ENCODE measurements at regions not wholly inside any gene's neighbourhood (a gene's known extent, or its start where the extent isn't known, plus 50 kb on each side); places are given as distances from the start of the nearest gene placed in this dataset.

DNA sequence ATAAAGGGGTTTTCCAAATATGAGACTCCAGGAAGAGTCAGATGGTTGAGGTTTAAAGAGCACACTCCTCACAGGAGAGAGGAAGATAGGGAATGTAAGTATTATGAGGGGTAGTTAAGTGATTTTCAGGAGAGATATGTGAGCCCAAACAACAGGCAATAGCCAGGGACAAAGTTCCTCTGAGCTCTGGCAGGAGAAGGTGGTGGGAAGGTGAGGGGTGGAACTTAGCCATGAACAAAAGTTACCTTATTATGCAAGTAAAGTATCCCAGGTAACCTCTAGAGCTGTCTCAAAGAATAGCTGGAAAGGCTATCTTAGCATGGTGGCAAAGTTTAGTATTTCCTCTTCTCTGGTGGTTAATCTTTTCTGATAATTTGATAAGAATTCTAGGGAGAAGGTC is 450.5 kb upstream of the PTPRD start:
- H3K4me1 ChIP-seq (ENCODE audit: control insufficient read depth in 2 of 3, insufficient read depth in 2 of 3, low read depth in 1 of 3, low read length in 3 of 3) = no peaks in the 10 kb centered on the region
- no peaks in the 10 kb centered on the region for H3K27me3 ChIP-seq (ENCODE audit: control insufficient read depth, insufficient read depth, low read length)
- FAIRE-seq (no peak), DNase-seq (no peak)
- TF ChIP-seq CTCF (IDR thresholded peaks at IDR 0.05; ENCODE audit: borderline replicate concordance, extremely low read depth, insufficient read depth) = no peak
- no peaks in the 10 kb centered on the region for H3K36me3 ChIP-seq (ENCODE audit: control insufficient read depth in 2 of 3, insufficient read depth in 3 of 3, low read length in 3 of 3)
- no peaks in the 10 kb centered on the region for H3K9me3 ChIP-seq (ENCODE audit: control insufficient read depth in 2 of 3, insufficient read depth in 1 of 3, low read length in 3 of 3)
- no peak overlapping the region for H3K27ac ChIP-seq (ENCODE audit: low read depth in 2 of 2, low read length in 2 of 2)
- intact Hi-C loops (cut with DNase I) = no loop called here
- H3K4me3 ChIP-seq (ENCODE audit: low read length in 3 of 3) = no peak overlapping the region
- H3K9ac ChIP-seq (ENCODE audit: low read length in 3 of 3) = no peak overlapping the region

DNA sequence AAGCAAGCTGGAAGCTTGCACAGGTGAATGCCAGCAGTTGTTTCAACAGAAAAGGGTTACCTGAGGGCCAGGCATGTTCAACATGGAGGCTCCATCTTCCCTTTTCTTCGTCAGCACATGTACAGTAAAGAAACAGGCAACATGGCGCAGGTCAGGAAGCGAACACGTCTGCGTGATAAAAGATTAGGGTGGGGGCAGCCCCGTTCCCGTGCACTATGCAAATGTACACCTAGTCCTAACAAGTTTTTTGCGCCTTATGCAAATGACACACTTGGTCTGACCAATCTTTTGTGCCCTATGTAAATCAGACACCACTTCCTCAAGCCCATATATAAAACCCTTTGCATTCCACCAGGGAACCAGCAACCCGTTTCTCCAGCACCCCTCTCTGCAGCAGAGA is 452.1 kb upstream of the PTPRD start:
- H3K9me3 ChIP-seq (ENCODE audit: control insufficient read depth in 2 of 3, insufficient read depth in 1 of 3, low read length in 3 of 3) = no peaks in the 10 kb centered on the region
- no peak overlapping the region for H3K4me3 ChIP-seq (ENCODE audit: low read length in 3 of 3)
- TF ChIP-seq CTCF (IDR thresholded peaks at IDR 0.05; ENCODE audit: borderline replicate concordance, extremely low read depth, insufficient read depth) = no peak
- DNase-seq (no peak), FAIRE-seq (no peak)
- H3K9ac ChIP-seq (ENCODE audit: low read length in 3 of 3) = no peak overlapping the region
- no peak overlapping the region for H3K27ac ChIP-seq (ENCODE audit: low read depth in 2 of 2, low read length in 2 of 2)
- no peaks in the 10 kb centered on the region for H3K27me3 ChIP-seq (ENCODE audit: control insufficient read depth, insufficient read depth, low read length)
- H3K4me1 ChIP-seq (ENCODE audit: control insufficient read depth in 2 of 3, insufficient read depth in 2 of 3, low read depth in 1 of 3, low read length in 3 of 3) = no peaks in the 10 kb centered on the region
- intact Hi-C loops (cut with DNase I) = no loop called here
- H3K36me3 ChIP-seq (ENCODE audit: control insufficient read depth in 2 of 3, insufficient read depth in 3 of 3, low read length in 3 of 3) = no peaks in the 10 kb centered on the region

- FAIRE-seq (no peak), DNase-seq (no peak)
- H3K9ac ChIP-seq (ENCODE audit: low read length in 3 of 3) = no peak overlapping the region
- no peaks in the 10 kb centered on the region for H3K9me3 ChIP-seq (ENCODE audit: control insufficient read depth in 2 of 3, insufficient read depth in 1 of 3, low read length in 3 of 3)
- H3K4me1 ChIP-seq (ENCODE audit: control insufficient read depth in 2 of 3, insufficient read depth in 2 of 3, low read depth in 1 of 3, low read length in 3 of 3) = no peaks in the 10 kb centered on the region
- H3K27ac ChIP-seq (ENCODE audit: low read depth in 2 of 2, low read length in 2 of 2) = no peak overlapping the region
- TF ChIP-seq CTCF (IDR thresholded peaks at IDR 0.05; ENCODE audit: borderline replicate concordance, extremely low read depth, insufficient read depth) = no peak
- no peak overlapping the region for H3K4me3 ChIP-seq (ENCODE audit: low read length in 3 of 3)
- intact Hi-C loops (cut with DNase I) = no loop called here
- no peaks in the 10 kb centered on the region for H3K27me3 ChIP-seq (ENCODE audit: control insufficient read depth, insufficient read depth, low read length)
- no peaks in the 10 kb centered on the region for H3K36me3 ChIP-seq (ENCODE audit: control insufficient read depth in 2 of 3, insufficient read depth in 3 of 3, low read length in 3 of 3)
Observed at GRCh38 chr9:11072176-11072575, 459.4 kb upstream of the PTPRD start.

GRCh38 chr9:11086561-11086960 is 473.8 kb upstream of the PTPRD start:
- DNase-seq = no peak
- Histone ChIP-seq H3K27ac (ENCODE audit: low read depth in 2 of 2, low read length in 2 of 2) (no peak overlapping the region), H3K36me3 (ENCODE audit: control insufficient read depth in 2 of 3, insufficient read depth in 3 of 3, low read length in 3 of 3) (no peaks in the 10 kb centered on the region), H3K9me3 (ENCODE audit: control insufficient read depth in 2 of 3, insufficient read depth in 1 of 3, low read length in 3 of 3) (no peaks in the 10 kb centered on the region), H3K27me3 (ENCODE audit: control insufficient read depth, insufficient read depth, low read length) (no peaks in the 10 kb centered on the region), H3K9ac (ENCODE audit: low read length in 3 of 3) (no peak overlapping the region), H3K4me3 (ENCODE audit: low read length in 3 of 3) (no peak overlapping the region), H3K4me1 (ENCODE audit: control insufficient read depth in 2 of 3, insufficient read depth in 2 of 3, low read depth in 1 of 3, low read length in 3 of 3) (no peaks in the 10 kb centered on the region)
- TF ChIP-seq CTCF (IDR thresholded peaks at IDR 0.05; ENCODE audit: borderline replicate concordance, extremely low read depth, insufficient read depth) = no peak
- intact Hi-C loops (cut with DNase I) = no loop called here
- no peak for FAIRE-seq

All from kidney (tissue), 13 donors.